ENCODE measurements at regions not wholly inside any gene's neighbourhood (a gene's known extent, or its start where the extent isn't known, plus 50 kb on each side); places are given as distances from the start of the nearest gene placed in this dataset.
"Not testable (repeated sequence)": the region's sequence is repeated elsewhere in the genome, so short reads cannot be mapped to it uniquely, and the experiment has no call there.

GRCh38 chr5:154543380-154543779, 65.4 kb upstream of the HAND1 start:
- Histone ChIP-seq H3K27me3 (ENCODE audit: control insufficient read depth, insufficient read depth) (no peaks in the 10 kb centered on the region), H3K9me3 (ENCODE audit: control insufficient read depth, low read length) (no peaks in the 10 kb centered on the region), H3K27ac (ENCODE audit: low read length) (no peak overlapping the region), H3K4me3 (ENCODE audit: low read length) (no peak overlapping the region), H3K4me1 (ENCODE audit: control insufficient read depth, insufficient read depth, low read length) (no peaks in the 10 kb centered on the region)
- ATAC-seq (no peak), DNase-seq (no peak)
- 72% methylated on average over 5 of the region's 5 CpGs for WGBS
- intact Hi-C loops (cut with DNase I), result no loop called here

GRCh38 chr5:154542581-154542980, 64.6 kb upstream of the HAND1 start:
- no peak overlapping the region for H3K4me3 ChIP-seq (ENCODE audit: low read length)
- no peaks in the 10 kb centered on the region for H3K4me1 ChIP-seq (ENCODE audit: control insufficient read depth, insufficient read depth, low read length)
- ATAC-seq (no peak), DNase-seq (no peak)
- no peak overlapping the region for H3K27ac ChIP-seq (ENCODE audit: low read length)
- no peaks in the 10 kb centered on the region for H3K27me3 ChIP-seq (ENCODE audit: control insufficient read depth, insufficient read depth)
- WGBS, result 60% methylated on average over 5 of the region's 5 CpGs
- intact Hi-C loops (cut with DNase I), result no loop called here
- no peaks in the 10 kb centered on the region for H3K9me3 ChIP-seq (ENCODE audit: control insufficient read depth, low read length)

DNA sequence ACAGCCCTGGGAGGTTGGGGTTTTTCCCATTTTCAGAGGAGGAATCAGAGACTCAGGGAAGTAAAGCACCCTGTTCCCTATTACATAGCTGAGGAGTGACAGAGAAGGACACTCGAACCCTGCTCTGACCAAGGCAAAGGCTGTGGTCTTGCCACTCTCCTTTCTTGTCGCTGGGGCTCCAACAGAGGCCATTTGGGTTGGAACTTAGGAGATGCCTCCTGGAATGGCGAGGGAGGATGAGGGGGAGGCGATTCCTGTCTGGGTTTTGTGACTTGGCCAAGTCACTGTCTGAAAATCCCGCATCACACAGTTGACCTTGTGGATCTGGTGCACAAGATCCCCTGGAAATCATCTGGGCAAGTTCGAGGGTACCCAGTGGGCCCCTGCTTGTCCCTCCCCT, 64.0 kb upstream of the HAND1 start:
- intact Hi-C loops (cut with DNase I), result no loop called here
- Histone ChIP-seq H3K4me1 (ENCODE audit: control insufficient read depth, insufficient read depth, low read length) (no peaks in the 10 kb centered on the region), H3K27me3 (ENCODE audit: control insufficient read depth, insufficient read depth) (no peaks in the 10 kb centered on the region), H3K9me3 (ENCODE audit: control insufficient read depth, low read length) (no peaks in the 10 kb centered on the region), H3K27ac (ENCODE audit: low read length) (no peak overlapping the region), H3K4me3 (ENCODE audit: low read length) (no peak overlapping the region)
- no peak for ATAC-seq
- WGBS, result 60% methylated on average over 6 of the region's 6 CpGs
- no peak for DNase-seq

GRCh38 chr5:154541553-154541952, 63.5 kb upstream of the HAND1 start:
- DNase-seq, result no peak
- Histone ChIP-seq H3K4me3 (ENCODE audit: low read length) (no peak overlapping the region), H3K9me3 (ENCODE audit: control insufficient read depth, low read length) (no peaks in the 10 kb centered on the region), H3K27me3 (ENCODE audit: control insufficient read depth, insufficient read depth) (no peaks in the 10 kb centered on the region), H3K4me1 (ENCODE audit: control insufficient read depth, insufficient read depth, low read length) (no peaks in the 10 kb centered on the region), H3K27ac (ENCODE audit: low read length) (no peak overlapping the region)
- WGBS, result 50% methylated on average over 11 of the region's 11 CpGs
- no peak for ATAC-seq
- intact Hi-C loops (cut with DNase I), result no loop called here

DNA sequence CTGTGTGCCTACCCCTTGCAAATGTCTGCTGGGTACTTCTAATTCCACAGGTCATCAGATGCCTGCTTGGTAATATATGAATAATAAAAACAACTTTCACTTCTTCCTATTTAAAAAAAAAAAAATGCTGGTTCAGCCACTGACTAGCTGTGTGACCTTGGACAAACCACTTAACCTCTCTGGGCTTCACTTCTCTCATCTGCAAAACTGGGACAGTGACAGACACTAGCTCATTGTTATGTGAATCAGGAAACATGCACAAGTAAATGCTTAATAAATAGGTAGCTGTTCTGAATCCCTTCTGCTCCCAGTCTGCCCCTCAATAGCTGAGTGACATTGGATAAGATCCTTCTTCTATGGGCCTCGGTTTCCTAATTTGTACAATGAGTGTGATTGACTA, 62.6 kb upstream of the HAND1 start:
- WGBS, result 86% methylated on average over 1 of the region's 1 CpG
- no peak for DNase-seq
- no peaks in the 10 kb centered on the region for H3K9me3 ChIP-seq (ENCODE audit: control insufficient read depth, low read length)
- no peak overlapping the region for H3K27ac ChIP-seq (ENCODE audit: low read length)
- no peak overlapping the region for H3K4me3 ChIP-seq (ENCODE audit: low read length)
- intact Hi-C loops (cut with DNase I), result no loop called here
- no peak for ATAC-seq
- H3K27me3 ChIP-seq (ENCODE audit: control insufficient read depth, insufficient read depth), result no peaks in the 10 kb centered on the region
- no peaks in the 10 kb centered on the region for H3K4me1 ChIP-seq (ENCODE audit: control insufficient read depth, insufficient read depth, low read length)

- intact Hi-C loops (cut with DNase I), result no loop called here
- ATAC-seq, result no peak
Observed at GRCh38 chr5:154538492-154538891, 60.5 kb upstream of the HAND1 start.

DNA sequence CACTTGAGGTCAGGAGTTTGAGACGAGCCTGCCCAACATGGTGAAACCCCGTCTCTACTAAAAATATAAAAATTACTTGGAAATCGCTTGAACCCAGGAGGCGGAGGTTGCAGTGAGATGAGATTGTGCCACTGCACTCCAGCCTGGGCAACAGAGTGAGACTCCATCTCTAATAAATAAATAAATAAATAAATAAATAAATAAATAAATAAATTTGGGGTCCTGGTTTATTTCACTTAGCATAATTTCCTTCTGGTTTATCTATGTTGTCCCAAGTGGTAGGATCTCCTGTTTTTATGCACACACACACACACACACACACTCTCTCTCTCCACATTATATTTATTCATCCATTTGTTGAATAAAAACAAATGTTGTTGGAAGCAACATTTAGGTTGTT, 58.4 kb upstream of the HAND1 start:
- 92% methylated on average over 4 of the region's 4 CpGs for WGBS
- H3K4me1 ChIP-seq (ENCODE audit: control insufficient read depth, insufficient read depth, low read length); intact Hi-C loops (cut with DNase I); DNase-seq; ATAC-seq; H3K4me3 ChIP-seq (ENCODE audit: low read length); H3K27ac ChIP-seq (ENCODE audit: low read length); H3K27me3 ChIP-seq (ENCODE audit: control insufficient read depth, insufficient read depth); H3K9me3 ChIP-seq (ENCODE audit: control insufficient read depth, low read length): not testable (repeated sequence)

More at GRCh38 chr5:154538492-154538891, 60.5 kb upstream of the HAND1 start:
- 84% methylated on average over 6 of the region's 6 CpGs for WGBS
- H3K9me3 ChIP-seq (ENCODE audit: control insufficient read depth, low read length), result no peaks in the 10 kb centered on the region
- no peak for DNase-seq
- no peaks in the 10 kb centered on the region for H3K27me3 ChIP-seq (ENCODE audit: control insufficient read depth, insufficient read depth)
- H3K4me1 ChIP-seq (ENCODE audit: control insufficient read depth, insufficient read depth, low read length), result no peaks in the 10 kb centered on the region
- no peak overlapping the region for H3K27ac ChIP-seq (ENCODE audit: low read length)
- no peak overlapping the region for H3K4me3 ChIP-seq (ENCODE audit: low read length)

DNA sequence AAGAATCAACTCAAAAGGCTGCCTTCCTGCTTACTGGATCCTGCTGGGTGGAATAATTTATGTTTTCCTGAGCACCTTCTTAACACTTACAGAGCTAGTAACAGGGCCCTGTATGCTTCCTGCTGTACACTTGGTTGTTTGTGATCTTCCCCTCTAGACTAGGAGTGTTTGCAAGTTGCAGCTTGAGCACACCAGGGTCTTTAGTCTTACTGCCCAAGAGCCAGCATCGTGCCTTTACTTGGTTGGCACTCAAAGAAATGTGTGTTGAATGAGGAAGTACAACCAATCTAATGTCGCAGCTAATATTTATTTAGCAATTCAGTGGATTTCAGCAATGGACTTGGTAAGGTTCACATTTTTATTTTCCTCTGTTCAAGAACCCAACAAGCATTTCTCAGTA, 57.5 kb upstream of the HAND1 start:
- H3K27me3 ChIP-seq (ENCODE audit: control insufficient read depth, insufficient read depth), result no peaks in the 10 kb centered on the region
- no peaks in the 10 kb centered on the region for H3K4me1 ChIP-seq (ENCODE audit: control insufficient read depth, insufficient read depth, low read length)
- intact Hi-C loops (cut with DNase I), result no loop called here
- DNase-seq, result no peak
- 79% methylated on average over 2 of the region's 2 CpGs for WGBS
- no peaks in the 10 kb centered on the region for H3K9me3 ChIP-seq (ENCODE audit: control insufficient read depth, low read length)
- no peak overlapping the region for H3K27ac ChIP-seq (ENCODE audit: low read length)
- ATAC-seq, result no peak
- no peak overlapping the region for H3K4me3 ChIP-seq (ENCODE audit: low read length)

GRCh38 chr5:154534457-154535050, 56.5 kb upstream of the HAND1 start:
- WGBS, result 61% methylated on average over 12 of the region's 12 CpGs
- ATAC-seq (no peak), DNase-seq (no peak)
- H3K27ac ChIP-seq (ENCODE audit: low read length), result no peak overlapping the region
- H3K4me1 ChIP-seq (ENCODE audit: control insufficient read depth, insufficient read depth, low read length), result no peaks in the 10 kb centered on the region
- H3K27me3 ChIP-seq (ENCODE audit: control insufficient read depth, insufficient read depth), result no peaks in the 10 kb centered on the region
- H3K4me3 ChIP-seq (ENCODE audit: low read length), result no peak overlapping the region
- no peaks in the 10 kb centered on the region for H3K9me3 ChIP-seq (ENCODE audit: control insufficient read depth, low read length)
- intact Hi-C loops (cut with DNase I), result no loop called here

GRCh38 chr5:154529282-154529681, 51.3 kb upstream of the HAND1 start:
- Histone ChIP-seq H3K27ac (ENCODE audit: low read length) (no peak overlapping the region), H3K27me3 (ENCODE audit: control insufficient read depth, insufficient read depth) (no peaks in the 10 kb centered on the region), H3K4me1 (ENCODE audit: control insufficient read depth, insufficient read depth, low read length) (no peaks in the 10 kb centered on the region), H3K4me3 (ENCODE audit: low read length) (no peak overlapping the region), H3K9me3 (ENCODE audit: control insufficient read depth, low read length) (no peaks in the 10 kb centered on the region)
- 97% methylated on average over 1 of the region's 1 CpG for WGBS
- DNase-seq (no peak), ATAC-seq (no peak)
- intact Hi-C loops (cut with DNase I), result no loop called here

GRCh38 chr5:154528005-154528594, 50.1 kb upstream of the HAND1 start:
- WGBS, result 75% methylated on average over 5 of the region's 5 CpGs
- intact Hi-C loops (cut with DNase I), result no loop called here
- H3K9me3 ChIP-seq (ENCODE audit: control insufficient read depth, low read length), result no peaks in the 10 kb centered on the region
- ATAC-seq (no peak), DNase-seq (no peak)
- no peak overlapping the region for H3K4me3 ChIP-seq (ENCODE audit: low read length)
- no peaks in the 10 kb centered on the region for H3K27me3 ChIP-seq (ENCODE audit: control insufficient read depth, insufficient read depth)
- H3K4me1 ChIP-seq (ENCODE audit: control insufficient read depth, insufficient read depth, low read length), result no peaks in the 10 kb centered on the region
- no peak overlapping the region for H3K27ac ChIP-seq (ENCODE audit: low read length)

Data from right cardiac atrium (tissue), 5 donors.